ENCODE measurements at regions not wholly inside any gene's neighbourhood (a gene's known extent, or its start where the extent isn't known, plus 50 kb on each side); places are given as distances from the start of the nearest gene placed in this dataset.

DNA sequence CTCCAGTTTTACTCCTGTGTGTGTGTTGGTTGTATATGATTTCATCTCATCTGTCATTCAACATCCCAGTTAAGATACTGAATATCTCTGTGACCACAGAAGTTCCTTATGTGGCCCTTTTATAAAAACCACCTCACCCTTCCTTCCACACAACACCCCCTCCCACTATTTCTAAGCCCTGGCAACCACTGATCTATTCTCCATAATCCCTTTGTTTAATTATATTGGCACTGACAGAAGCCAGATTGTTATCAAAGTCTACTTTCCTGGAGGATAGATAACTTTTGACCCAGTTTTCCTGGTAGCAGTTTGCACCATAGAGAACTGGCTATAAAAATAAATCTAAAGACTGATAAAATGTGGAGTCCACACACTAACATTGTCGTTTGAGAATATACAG, 902.8 kb downstream of the SLC16A7 start:
- TF ChIP-seq, protein P1, sequence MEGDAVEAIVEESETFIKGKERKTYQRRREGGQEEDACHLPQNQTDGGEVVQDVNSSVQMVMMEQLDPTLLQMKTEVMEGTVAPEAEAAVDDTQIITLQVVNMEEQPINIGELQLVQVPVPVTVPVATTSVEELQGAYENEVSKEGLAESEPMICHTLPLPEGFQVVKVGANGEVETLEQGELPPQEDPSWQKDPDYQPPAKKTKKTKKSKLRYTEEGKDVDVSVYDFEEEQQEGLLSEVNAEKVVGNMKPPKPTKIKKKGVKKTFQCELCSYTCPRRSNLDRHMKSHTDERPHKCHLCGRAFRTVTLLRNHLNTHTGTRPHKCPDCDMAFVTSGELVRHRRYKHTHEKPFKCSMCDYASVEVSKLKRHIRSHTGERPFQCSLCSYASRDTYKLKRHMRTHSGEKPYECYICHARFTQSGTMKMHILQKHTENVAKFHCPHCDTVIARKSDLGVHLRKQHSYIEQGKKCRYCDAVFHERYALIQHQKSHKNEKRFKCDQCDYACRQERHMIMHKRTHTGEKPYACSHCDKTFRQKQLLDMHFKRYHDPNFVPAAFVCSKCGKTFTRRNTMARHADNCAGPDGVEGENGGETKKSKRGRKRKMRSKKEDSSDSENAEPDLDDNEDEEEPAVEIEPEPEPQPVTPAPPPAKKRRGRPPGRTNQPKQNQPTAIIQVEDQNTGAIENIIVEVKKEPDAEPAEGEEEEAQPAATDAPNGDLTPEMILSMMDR (IDR thresholded peaks at IDR 0.05; ENCODE audit: unreplicated experiment): no peak
- Mint-ChIP-seq H3K4me1 (ENCODE audit: insufficient read depth, unreplicated experiment) (no peaks in the 10 kb centered on the region), H3K36me3 (ENCODE audit: insufficient read depth, unreplicated experiment) (no peaks in the 10 kb centered on the region), H3K27me3 (ENCODE audit: insufficient read depth, unreplicated experiment) (no peaks in the 10 kb centered on the region), H3K9me3 (ENCODE audit: unreplicated experiment) (no peaks in the 10 kb centered on the region), H3K4me3 (ENCODE audit: unreplicated experiment) (no peak overlapping the region), H3K27ac (ENCODE audit: low read depth, unreplicated experiment) (no peak overlapping the region)
- BruUV-seq (replicated peaks): no TSS peak
- intact Hi-C loops (cut with micrococcal nuclease): loop anchor here (10.0 kb wide), 1 partner anchor 694 kb away; no protein-coding TSS in a partner anchor
- ChIA-PET CTCF (no interaction called here), POLR2A (no interaction called here)
- DNase-seq (ENCODE audit: unreplicated experiment): no peak

DNA sequence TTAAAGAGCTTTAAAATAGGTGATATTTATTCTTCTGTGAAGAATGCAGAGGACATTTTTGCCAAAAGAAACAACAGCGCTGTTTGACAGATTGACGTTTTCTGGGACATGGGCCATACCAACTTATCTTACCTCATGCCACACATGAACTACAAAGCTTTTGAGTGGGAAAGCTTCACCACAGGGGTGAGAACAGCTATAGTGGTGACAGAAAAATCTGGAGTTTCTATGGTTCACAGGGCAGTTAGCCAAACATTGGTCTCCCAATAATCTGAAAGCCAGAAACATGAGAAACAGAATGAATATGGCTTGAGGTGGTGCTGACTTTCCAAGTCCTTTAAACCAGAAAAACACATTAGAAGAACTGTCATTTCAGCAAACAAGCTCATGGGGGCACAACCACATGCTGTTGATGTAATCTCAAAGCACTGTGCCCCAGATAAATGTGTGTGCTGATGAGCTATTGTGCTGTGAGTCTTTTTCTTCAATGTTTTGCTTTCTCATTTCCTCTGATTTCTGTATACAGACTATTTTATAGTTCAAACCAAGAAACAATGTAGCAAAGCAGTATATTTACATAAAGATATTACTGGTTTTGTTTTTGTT, 905.4 kb downstream of the SLC16A7 start:
- ChIA-PET POLR2A (interaction anchor here (0.7 kb wide), 1 partner anchor 1568 kb away, joined by 6 read pairs; no protein-coding TSS in a partner anchor), CTCF (interaction anchor here (0.5 to 1.4 kb wide), 5 partner anchors 14 to 687 kb away, joined by 3 read pairs; no protein-coding TSS in a partner anchor)
- Mint-ChIP-seq H3K36me3 (ENCODE audit: insufficient read depth, unreplicated experiment) (no peaks in the 10 kb centered on the region), H3K9me3 (ENCODE audit: unreplicated experiment) (no peaks in the 10 kb centered on the region), H3K27me3 (ENCODE audit: insufficient read depth, unreplicated experiment) (no peaks in the 10 kb centered on the region), H3K4me3 (ENCODE audit: unreplicated experiment) (no peak overlapping the region), H3K4me1 (ENCODE audit: insufficient read depth, unreplicated experiment) (no peaks in the 10 kb centered on the region), H3K27ac (ENCODE audit: low read depth, unreplicated experiment) (no peak overlapping the region)
- BruUV-seq (replicated peaks): no TSS peak
- TF ChIP-seq, protein P1 (IDR thresholded peaks at IDR 0.05; ENCODE audit: unreplicated experiment): peak; percentile 25
- intact Hi-C loops (cut with micrococcal nuclease): loop anchor here (1.0 kb wide), 1 partner anchor 1492 kb away; no protein-coding TSS in a partner anchor
- DNase-seq (ENCODE audit: unreplicated experiment): peak; percentile 41

DNA sequence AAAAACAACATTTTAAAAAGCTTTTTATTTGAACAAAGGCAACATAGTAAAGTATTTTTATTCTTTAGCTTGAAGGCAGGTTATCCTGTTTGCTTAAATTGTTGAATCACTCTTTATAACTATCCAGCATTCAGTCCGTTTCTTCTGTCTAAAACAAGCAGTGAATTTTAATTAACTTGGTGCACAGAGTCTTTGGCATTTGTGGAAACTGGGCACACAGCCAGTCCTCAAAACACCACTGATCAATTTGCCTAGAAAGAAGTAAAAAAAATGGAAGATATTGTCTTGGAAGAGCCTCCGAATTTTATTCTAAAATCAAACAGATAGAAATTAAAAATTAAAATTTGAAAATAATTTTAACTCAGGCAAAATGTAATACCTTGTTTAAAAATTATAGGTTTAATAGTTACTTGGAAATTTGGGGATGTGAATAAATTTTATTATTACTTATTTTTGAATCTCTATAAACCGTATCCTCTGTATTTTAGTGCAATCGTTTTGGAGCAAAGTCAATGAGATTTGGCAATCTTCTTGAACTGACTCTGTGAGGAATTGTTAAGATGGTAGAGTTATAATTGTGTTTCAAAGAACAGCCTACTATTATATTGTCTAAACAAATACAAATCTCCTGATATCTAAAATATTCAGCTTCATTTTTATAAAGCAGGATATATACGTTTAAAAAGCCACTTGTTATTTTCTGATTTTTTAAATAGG, 927.0 kb downstream of the SLC16A7 start:
- Mint-ChIP-seq H3K36me3 (ENCODE audit: insufficient read depth, unreplicated experiment) (no peaks in the 10 kb centered on the region), H3K4me3 (ENCODE audit: unreplicated experiment) (no peak overlapping the region), H3K9me3 (ENCODE audit: unreplicated experiment) (peaks cover 7% of the 10 kb centered on the region), H3K27me3 (ENCODE audit: insufficient read depth, unreplicated experiment) (no peaks in the 10 kb centered on the region), H3K4me1 (ENCODE audit: insufficient read depth, unreplicated experiment) (no peaks in the 10 kb centered on the region), H3K27ac (ENCODE audit: low read depth, unreplicated experiment) (no peak overlapping the region)
- no peak for DNase-seq (ENCODE audit: unreplicated experiment)
- POLR2A ChIA-PET: interaction anchor here (0.6 to 0.9 kb wide), 2 partner anchors 23 to 33 kb away, joined by 3 read pairs; no protein-coding TSS in a partner anchor
- TF ChIP-seq, protein P1 (IDR thresholded peaks at IDR 0.05; ENCODE audit: unreplicated experiment): no peak
- CTCF ChIA-PET: interaction anchor here (0.6 kb wide), 1 partner anchor 1148 kb away, joined by 4 read pairs; no protein-coding TSS in a partner anchor
- no TSS peak for BruUV-seq (replicated peaks)
- intact Hi-C loops (cut with micrococcal nuclease): no loop called here

DNA sequence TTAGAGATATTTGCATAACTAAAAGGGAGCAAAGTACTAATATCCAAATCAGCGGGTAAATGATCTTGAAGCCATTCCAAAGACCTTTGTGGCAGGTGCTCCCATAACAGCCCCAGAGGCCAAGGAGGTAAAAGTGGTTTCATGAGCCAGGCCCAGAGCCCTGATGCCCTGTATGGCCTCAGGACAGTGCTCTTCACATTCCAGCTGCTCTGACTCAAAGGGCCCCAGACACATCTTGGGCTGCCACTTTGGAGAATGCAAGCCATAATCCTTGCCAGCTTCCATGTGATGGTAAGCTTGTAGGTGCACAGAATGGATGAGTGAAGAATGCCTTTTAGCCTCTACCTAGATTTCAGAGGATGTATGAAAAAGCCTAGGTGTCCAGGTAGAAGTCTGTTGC, 933.4 kb downstream of the SLC16A7 start:
- no peaks in the 10 kb centered on the region for H3K36me3 Mint-ChIP-seq (ENCODE audit: insufficient read depth, unreplicated experiment)
- POLR2A ChIA-PET: no interaction called here
- H3K9me3 Mint-ChIP-seq (ENCODE audit: unreplicated experiment): no peaks in the 10 kb centered on the region

More for the DNA sequence above, 933.4 kb downstream of the SLC16A7 start:
- Mint-ChIP-seq H3K27ac (ENCODE audit: low read depth, unreplicated experiment) (no peak overlapping the region), H3K4me1 (ENCODE audit: insufficient read depth, unreplicated experiment) (no peaks in the 10 kb centered on the region), H3K4me3 (ENCODE audit: unreplicated experiment) (no peak overlapping the region), H3K27me3 (ENCODE audit: insufficient read depth, unreplicated experiment) (no peaks in the 10 kb centered on the region)
- TF ChIP-seq, protein P1 (IDR thresholded peaks at IDR 0.05; ENCODE audit: unreplicated experiment): no peak
- CTCF ChIA-PET: no interaction called here
- intact Hi-C loops (cut with micrococcal nuclease): no loop called here
- no TSS peak for BruUV-seq (replicated peaks)
- DNase-seq (ENCODE audit: unreplicated experiment): no peak

All from MCF 10A (cell line).